ENCODE measurements at regions not wholly inside any gene's neighbourhood (a gene's known extent, or its start where the extent isn't known, plus 50 kb on each side); places are given as distances from the start of the nearest gene placed in this dataset.
"Not testable (repeated sequence)": the region's sequence is repeated elsewhere in the genome, so short reads cannot be mapped to it uniquely, and the experiment has no call there.

GRCh38 chr1:221527302-221527701, 214.6 kb downstream of the DUSP10 start:
- Histone ChIP-seq H3K27me3 (no peaks in the 10 kb centered on the region), H3K9ac (ENCODE audit: low read depth in 2 of 2, low read length in 2 of 2) (no peak overlapping the region), H3K27ac (no peak overlapping the region), H3K9me3 (no peaks in the 10 kb centered on the region), H3K4me1 (no peaks in the 10 kb centered on the region), H3K36me3 (no peaks in the 10 kb centered on the region), H3K4me3 (no peak overlapping the region)
- no peak for DNase-seq
- intact Hi-C loops (cut with DNase I), result no loop called here
- TF ChIP-seq, protein P1, sequence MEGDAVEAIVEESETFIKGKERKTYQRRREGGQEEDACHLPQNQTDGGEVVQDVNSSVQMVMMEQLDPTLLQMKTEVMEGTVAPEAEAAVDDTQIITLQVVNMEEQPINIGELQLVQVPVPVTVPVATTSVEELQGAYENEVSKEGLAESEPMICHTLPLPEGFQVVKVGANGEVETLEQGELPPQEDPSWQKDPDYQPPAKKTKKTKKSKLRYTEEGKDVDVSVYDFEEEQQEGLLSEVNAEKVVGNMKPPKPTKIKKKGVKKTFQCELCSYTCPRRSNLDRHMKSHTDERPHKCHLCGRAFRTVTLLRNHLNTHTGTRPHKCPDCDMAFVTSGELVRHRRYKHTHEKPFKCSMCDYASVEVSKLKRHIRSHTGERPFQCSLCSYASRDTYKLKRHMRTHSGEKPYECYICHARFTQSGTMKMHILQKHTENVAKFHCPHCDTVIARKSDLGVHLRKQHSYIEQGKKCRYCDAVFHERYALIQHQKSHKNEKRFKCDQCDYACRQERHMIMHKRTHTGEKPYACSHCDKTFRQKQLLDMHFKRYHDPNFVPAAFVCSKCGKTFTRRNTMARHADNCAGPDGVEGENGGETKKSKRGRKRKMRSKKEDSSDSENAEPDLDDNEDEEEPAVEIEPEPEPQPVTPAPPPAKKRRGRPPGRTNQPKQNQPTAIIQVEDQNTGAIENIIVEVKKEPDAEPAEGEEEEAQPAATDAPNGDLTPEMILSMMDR (IDR thresholded peaks at IDR 0.05), result no peak

DNA sequence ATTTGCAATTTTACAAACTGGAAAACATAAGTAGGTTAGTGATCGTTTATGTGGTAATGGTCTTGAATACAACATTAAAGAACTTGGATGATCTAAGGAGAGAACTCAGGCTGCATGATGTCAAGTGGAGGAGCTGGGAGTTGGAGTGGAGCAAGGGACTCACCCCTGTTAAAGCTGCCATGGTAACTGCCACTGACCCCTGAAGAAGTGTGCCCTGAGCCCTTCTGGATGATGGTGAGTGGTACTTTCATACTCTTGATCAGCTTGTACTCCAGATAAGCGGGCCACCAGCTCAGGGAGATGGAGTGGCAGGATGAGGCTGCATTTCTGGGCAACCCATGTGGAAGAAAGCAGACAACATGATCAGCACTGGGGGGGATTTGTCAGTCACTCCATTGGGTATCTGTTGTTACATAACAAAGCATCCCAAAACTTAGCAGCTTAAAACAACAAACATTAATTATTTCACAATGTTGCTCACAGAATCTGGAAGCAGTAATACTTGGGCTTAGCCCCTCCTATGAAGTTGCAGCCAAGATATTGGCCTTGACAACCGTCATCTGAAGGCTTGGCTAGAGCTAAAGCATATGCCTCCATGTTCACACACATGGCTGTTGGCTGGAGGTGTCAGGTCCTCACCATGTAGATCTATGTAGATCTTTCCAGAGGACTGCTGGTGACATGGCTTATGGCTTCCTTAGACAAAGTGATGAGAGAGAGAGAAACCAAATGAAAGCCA, 213.8 kb downstream of the DUSP10 start:
- Histone ChIP-seq H3K4me1 (no peaks in the 10 kb centered on the region), H3K9ac (ENCODE audit: low read depth in 2 of 2, low read length in 2 of 2) (no peak overlapping the region), H3K27ac (no peak overlapping the region), H3K9me3 (no peaks in the 10 kb centered on the region), H3K4me3 (no peak overlapping the region), H3K36me3 (no peaks in the 10 kb centered on the region), H3K27me3 (no peaks in the 10 kb centered on the region)
- TF ChIP-seq, protein P1 (IDR thresholded peaks at IDR 0.05), result no peak
- DNase-seq, result no peak
- intact Hi-C loops (cut with DNase I), result no loop called here

DNA sequence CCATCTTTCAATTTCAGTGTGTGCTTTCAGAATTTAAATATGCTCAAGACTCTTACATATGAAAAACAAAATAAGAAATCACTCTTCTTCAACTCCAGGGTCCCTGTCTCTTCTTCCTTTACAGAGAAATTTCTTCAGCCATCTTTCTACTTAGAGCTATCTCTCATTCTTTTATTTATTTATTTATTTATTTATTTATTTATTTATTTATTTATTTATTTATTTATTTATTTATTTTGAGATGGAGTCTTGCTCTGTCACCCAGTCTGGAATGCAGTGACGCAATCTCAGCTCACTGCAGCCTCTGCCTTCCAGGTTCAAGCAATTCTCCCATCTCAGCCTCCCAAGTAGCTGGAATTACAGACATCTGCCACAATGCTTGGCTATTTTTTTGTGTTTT, 211.7 kb downstream of the DUSP10 start:
- intact Hi-C loops (cut with DNase I), result not testable (repeated sequence)

GRCh38 chr1:221530791-221531190, 211.1 kb downstream of the DUSP10 start:
- TF ChIP-seq, protein P1 (IDR thresholded peaks at IDR 0.05), result no peak
- intact Hi-C loops (cut with DNase I), result no loop called here
- Histone ChIP-seq H3K9me3 (no peaks in the 10 kb centered on the region), H3K36me3 (no peaks in the 10 kb centered on the region), H3K27ac (no peak overlapping the region), H3K4me3 (no peak overlapping the region), H3K9ac (ENCODE audit: low read depth in 2 of 2, low read length in 2 of 2) (no peak overlapping the region), H3K27me3 (no peaks in the 10 kb centered on the region), H3K4me1 (no peaks in the 10 kb centered on the region)
- no peak for DNase-seq

More for the DNA sequence above, 211.7 kb downstream of the DUSP10 start:
- not testable (repeated sequence) for H3K4me1 ChIP-seq; H3K27me3 ChIP-seq; H3K27ac ChIP-seq; H3K9ac ChIP-seq (ENCODE audit: low read depth in 2 of 2, low read length in 2 of 2); H3K36me3 ChIP-seq; H3K9me3 ChIP-seq; DNase-seq; H3K4me3 ChIP-seq

GRCh38 chr1:221532071-221532773, 209.7 kb downstream of the DUSP10 start:
- intact Hi-C loops (cut with DNase I), result no loop called here
- Histone ChIP-seq H3K4me1 (no peaks in the 10 kb centered on the region), H3K27ac (no peak overlapping the region), H3K9me3 (no peaks in the 10 kb centered on the region), H3K27me3 (no peaks in the 10 kb centered on the region), H3K9ac (ENCODE audit: low read depth in 2 of 2, low read length in 2 of 2) (no peak overlapping the region), H3K4me3 (no peak overlapping the region), H3K36me3 (no peaks in the 10 kb centered on the region)
- TF ChIP-seq, protein P1 (IDR thresholded peaks at IDR 0.05), result no peak
- DNase-seq, result no peak

DNA sequence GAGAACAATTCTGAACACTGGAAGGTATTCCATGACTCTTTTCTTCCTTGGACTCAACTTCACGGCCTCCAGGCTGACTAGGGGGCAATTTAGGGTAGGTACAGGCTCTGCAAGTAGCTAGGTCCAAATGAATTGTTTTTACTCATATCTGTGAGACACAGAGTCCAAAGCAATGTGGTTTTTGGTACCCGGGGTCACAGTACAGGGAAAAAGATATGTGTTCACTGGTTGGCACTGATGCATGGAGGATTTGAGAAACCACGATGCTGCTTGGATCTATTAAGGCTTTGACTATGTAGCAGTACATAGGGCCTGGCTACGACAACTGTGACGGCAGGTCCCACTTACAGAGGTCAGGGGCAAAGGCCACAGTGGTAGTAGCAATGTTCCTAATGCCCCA, 200.6 kb downstream of the DUSP10 start:
- no peak overlapping the region for H3K27ac ChIP-seq
- H3K9me3 ChIP-seq, result no peaks in the 10 kb centered on the region
- intact Hi-C loops (cut with DNase I), result no loop called here
- no peaks in the 10 kb centered on the region for H3K27me3 ChIP-seq
- H3K4me1 ChIP-seq, result no peaks in the 10 kb centered on the region
- no peak overlapping the region for H3K4me3 ChIP-seq
- H3K9ac ChIP-seq (ENCODE audit: low read depth in 2 of 2, low read length in 2 of 2), result no peak overlapping the region
- no peaks in the 10 kb centered on the region for H3K36me3 ChIP-seq
- DNase-seq, result no peak
- TF ChIP-seq, protein P1 (IDR thresholded peaks at IDR 0.05), result no peak
